Parathyroid adenoma (tissue), 2 donors: ENCODE measurements at regions not wholly inside any gene's neighbourhood (a gene's known extent, or its start where the extent isn't known, plus 50 kb on each side); places are given as distances from the start of the nearest gene placed in this dataset.

Experiments used
- H2AFZ ChIP-seq: fragments of 300-600 bp; sonication (generic); one replicate; pipeline ENCODE4 v1.7.0; 2017; ENCODE audit warnings: antibody characterized with exemption, mild to moderate bottlenecking
- H3K27ac ChIP-seq: fragments of 300-600 bp; sonication (generic); one replicate; pipeline ENCODE4 v1.7.0; 2017
- H3K27me3 ChIP-seq: fragments of 300-600 bp; sonication (generic); one replicate; pipeline ENCODE4 v1.7.0; 2017; ENCODE audit warnings: low read length; ENCODE audit not compliant: control insufficient read depth, insufficient read depth
- H3K36me3 ChIP-seq: fragments of 300-600 bp; sonication (generic); one replicate; pipeline ENCODE4 v1.7.0; 2017; ENCODE audit warnings: low read length; ENCODE audit not compliant: control insufficient read depth, insufficient read depth
- H3K4me1 ChIP-seq: fragments of 300-600 bp; sonication (generic); one replicate; pipeline ENCODE4 v1.7.0; 2017; ENCODE audit warnings: control low read depth
- H3K4me2 ChIP-seq: fragments of 300-600 bp; sonication (generic); one replicate; pipeline ENCODE4 v1.7.0; 2017; ENCODE audit warnings: low read length
- H3K4me3 ChIP-seq: fragments of 300-600 bp; sonication (generic); one replicate; pipeline ENCODE4 v1.7.0; 2017; ENCODE audit warnings: low read depth, low read length
- H3K79me2 ChIP-seq: fragments of 300-600 bp; sonication (generic); one replicate; pipeline ENCODE4 v1.7.0; 2017; ENCODE audit warnings: control low read depth
- H3K9ac ChIP-seq: fragments of 300-600 bp; sonication (generic); one replicate; pipeline ENCODE4 v1.7.0; 2017; ENCODE audit warnings: mild to moderate bottlenecking
- H3K9me3 ChIP-seq: fragments of 300-600 bp; sonication (generic); one replicate; pipeline ENCODE4 v1.7.0; 2017; ENCODE audit warnings: low read length; ENCODE audit not compliant: control insufficient read depth
- CTCF ChIP-seq: fragments of 300-600 bp; sonication (generic); IDR thresholded peaks from one replicate; pipeline ENCODE4 v1.7.0; 2017; ENCODE audit warnings: antibody characterized with exemption, mild to moderate bottlenecking
- donor health status: primary hyperparathyroidism.

DNA sequence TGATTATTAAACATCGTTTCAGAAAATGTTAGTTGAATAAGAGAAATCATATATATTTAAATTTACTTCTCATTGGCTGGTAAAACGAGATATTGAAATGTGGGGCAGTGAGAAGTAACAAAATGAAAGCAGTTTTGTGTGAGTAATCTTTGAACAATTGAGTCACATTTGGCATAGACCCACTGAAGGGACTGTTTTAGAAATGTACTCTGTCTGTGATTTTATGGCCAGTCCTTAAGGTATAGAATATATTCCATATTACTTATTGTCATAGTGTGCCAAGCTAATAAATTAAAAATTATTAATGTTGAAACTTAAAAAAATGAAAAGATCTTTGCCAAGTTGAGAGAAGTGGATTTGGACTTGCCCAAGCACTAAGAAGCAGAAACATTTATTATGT, 222.4 kb upstream of the COL3A1 start:
- Histone ChIP-seq H3K9ac (no peak overlapping the region), H3K36me3 (peaks cover 2% of the 10 kb centered on the region), H3K27me3 (no peaks in the 10 kb centered on the region), H2AFZ (no peak overlapping the region), H3K79me2 (no peaks in the 10 kb centered on the region), H3K9me3 (peaks cover 3% of the 10 kb centered on the region), H3K27ac (no peak overlapping the region), H3K4me2 (no peak overlapping the region), H3K4me3 (no peak overlapping the region), H3K4me1 (no peaks in the 10 kb centered on the region)
- TF ChIP-seq CTCF, result no peak

GRCh38 chr2:188752311-188752710, 221.9 kb upstream of the COL3A1 start:
- Histone ChIP-seq H3K4me1 (no peaks in the 10 kb centered on the region), H3K36me3 (peaks cover 2% of the 10 kb centered on the region), H2AFZ (no peak overlapping the region), H3K9ac (no peak overlapping the region), H3K79me2 (no peaks in the 10 kb centered on the region), H3K27me3 (no peaks in the 10 kb centered on the region), H3K9me3 (peaks cover 4% of the 10 kb centered on the region), H3K4me3 (no peak overlapping the region), H3K27ac (no peak overlapping the region), H3K4me2 (no peak overlapping the region)
- no peak for TF ChIP-seq CTCF

DNA sequence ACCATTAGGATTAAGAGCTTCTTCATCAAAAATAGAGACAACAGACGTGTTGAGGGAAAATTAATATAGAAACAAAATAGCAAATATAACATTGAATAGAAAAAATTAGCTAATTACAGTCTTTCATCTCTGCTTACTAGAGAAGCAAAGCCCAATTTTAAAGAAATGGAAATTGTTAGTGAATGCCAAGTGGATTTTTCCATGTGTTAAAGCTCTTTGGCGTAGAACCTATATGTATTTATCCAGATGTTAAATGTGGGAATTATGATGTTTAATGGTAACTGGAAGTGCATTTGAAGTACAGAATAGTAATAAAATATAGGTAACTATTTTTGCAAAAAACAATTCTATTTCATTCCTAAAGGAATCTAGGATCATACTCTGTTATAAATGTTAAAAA, 212.0 kb upstream of the COL3A1 start:
- no peak for TF ChIP-seq CTCF
- Histone ChIP-seq H3K4me2 (no peak overlapping the region), H3K4me3 (no peak overlapping the region), H3K9me3 (no peaks in the 10 kb centered on the region), H3K27me3 (no peaks in the 10 kb centered on the region), H3K27ac (no peak overlapping the region), H3K79me2 (no peaks in the 10 kb centered on the region), H3K36me3 (no peaks in the 10 kb centered on the region), H2AFZ (no peak overlapping the region), H3K9ac (no peak overlapping the region), H3K4me1 (no peaks in the 10 kb centered on the region)

DNA sequence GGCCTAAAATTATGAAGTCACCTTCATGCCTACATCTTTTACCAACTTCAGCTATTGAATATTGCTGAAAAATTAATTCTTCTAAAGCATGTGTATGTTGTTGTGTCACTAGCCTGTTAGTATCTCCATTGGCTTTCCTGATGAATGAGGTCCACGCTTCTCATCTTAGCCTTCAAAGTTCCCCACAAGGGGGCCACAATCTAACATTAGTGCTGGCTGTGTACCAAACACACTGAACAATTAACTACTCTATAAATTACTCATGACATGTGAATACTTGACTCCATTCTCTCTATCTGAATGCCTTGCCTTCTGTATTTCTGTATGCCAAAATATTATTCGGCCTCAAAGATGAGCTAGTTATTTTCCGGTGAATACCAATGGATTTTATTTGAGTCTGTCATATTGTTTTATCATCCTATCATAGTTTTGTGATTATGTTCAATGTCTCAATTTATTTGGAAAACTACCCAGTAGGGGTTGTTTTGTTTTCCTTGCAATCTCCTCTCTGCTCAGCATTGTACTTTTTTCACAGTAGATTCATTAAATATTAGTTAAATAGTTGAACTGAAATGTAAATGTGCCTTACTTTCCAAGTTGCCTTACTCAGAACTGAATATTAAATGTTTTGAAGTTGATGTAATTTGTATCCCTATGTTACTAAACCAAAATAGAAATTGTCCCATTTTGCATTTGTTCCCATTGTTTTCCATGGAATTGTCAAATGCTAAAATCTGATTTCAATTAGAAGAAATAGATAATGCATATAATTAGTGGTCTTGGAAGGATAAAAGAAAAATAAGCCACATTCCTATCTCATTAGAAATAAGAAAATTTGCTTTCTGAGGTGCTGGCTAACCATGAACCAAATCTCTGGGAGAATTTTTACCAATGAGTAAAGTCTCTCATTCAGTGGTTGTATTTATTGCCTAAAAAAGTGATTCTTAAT, 208.4 kb upstream of the COL3A1 start:
- TF ChIP-seq CTCF, result no peak

DNA sequence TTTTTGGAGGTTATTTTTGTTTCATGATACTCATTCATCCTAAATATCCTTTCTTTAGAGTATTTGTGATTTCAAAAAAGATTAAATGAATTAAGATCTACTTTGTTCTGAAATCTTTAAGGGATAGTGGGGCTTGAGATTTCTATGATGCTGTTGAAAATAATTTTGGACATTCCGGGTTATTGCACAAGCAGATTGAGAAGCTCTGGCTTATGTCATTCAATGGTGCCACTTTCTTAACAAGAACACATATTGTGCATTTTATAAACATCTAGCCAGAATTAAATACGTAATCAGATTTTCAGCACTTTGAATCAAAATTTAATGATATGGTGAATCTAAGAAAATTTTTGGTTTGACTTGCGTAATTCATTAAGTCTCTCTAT, 207.7 kb upstream of the COL3A1 start:
- no peak for TF ChIP-seq CTCF
- H3K27me3 ChIP-seq, result no peaks in the 10 kb centered on the region
- no peak overlapping the region for H2AFZ ChIP-seq
- H3K27ac ChIP-seq, result no peak overlapping the region
- no peaks in the 10 kb centered on the region for H3K79me2 ChIP-seq
- H3K4me2 ChIP-seq, result no peak overlapping the region
- H3K9ac ChIP-seq, result no peak overlapping the region
- H3K4me3 ChIP-seq, result no peak overlapping the region
- no peaks in the 10 kb centered on the region for H3K36me3 ChIP-seq
- no peaks in the 10 kb centered on the region for H3K9me3 ChIP-seq
- no peaks in the 10 kb centered on the region for H3K4me1 ChIP-seq

More for the DNA sequence above, 208.4 kb upstream of the COL3A1 start:
- H2AFZ ChIP-seq, result no peak overlapping the region
- H3K36me3 ChIP-seq, result no peaks in the 10 kb centered on the region
- H3K4me3 ChIP-seq, result no peak overlapping the region
- H3K4me1 ChIP-seq, result no peaks in the 10 kb centered on the region
- H3K27me3 ChIP-seq, result no peaks in the 10 kb centered on the region
- H3K9ac ChIP-seq, result no peak overlapping the region
- H3K4me2 ChIP-seq, result no peak overlapping the region
- no peaks in the 10 kb centered on the region for H3K9me3 ChIP-seq
- H3K79me2 ChIP-seq, result no peaks in the 10 kb centered on the region
- H3K27ac ChIP-seq, result no peak overlapping the region
